CD4-positive, alpha-beta T cell treated with Interleukin-10 for 1 hour (primary cell): ENCODE measurements at regions not wholly inside any gene's neighbourhood (a gene's known extent, or its start where the extent isn't known, plus 50 kb on each side); places are given as distances from the start of the nearest gene placed in this dataset.
"Not testable (repeated sequence)": the region's sequence is repeated elsewhere in the genome, so short reads cannot be mapped to it uniquely, and the experiment has no call there.

Experiments used
- DNase-seq: peaks from one replicate; pipeline ENCODE4 v3.0.0-alpha.2; 2020

DNA sequence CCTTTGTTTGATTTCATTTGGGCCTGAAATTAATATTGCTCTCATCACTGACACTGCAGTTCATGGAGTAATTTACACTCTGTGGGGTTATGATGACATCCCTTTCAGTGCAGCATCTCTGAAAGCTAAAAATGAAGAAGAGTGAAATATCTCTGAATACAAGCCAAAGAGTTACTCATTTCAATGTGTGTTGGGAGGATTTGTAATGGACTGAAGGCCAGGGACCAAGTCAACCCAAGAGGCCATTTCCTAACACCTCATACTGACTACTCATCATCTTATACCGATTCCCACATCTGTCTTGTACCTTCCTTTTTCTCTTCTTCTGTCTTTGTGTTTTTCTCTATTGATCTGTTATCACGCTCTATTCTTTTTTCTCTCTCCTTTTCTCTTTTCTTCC, 374.4 kb upstream of the FRG1 start:
- not testable (repeated sequence) for DNase-seq

- DNase-seq = peak; percentile 11
These were observed 373.8 kb upstream of the FRG1 start for GRCh38 chr4:189566900-189567299.

DNA sequence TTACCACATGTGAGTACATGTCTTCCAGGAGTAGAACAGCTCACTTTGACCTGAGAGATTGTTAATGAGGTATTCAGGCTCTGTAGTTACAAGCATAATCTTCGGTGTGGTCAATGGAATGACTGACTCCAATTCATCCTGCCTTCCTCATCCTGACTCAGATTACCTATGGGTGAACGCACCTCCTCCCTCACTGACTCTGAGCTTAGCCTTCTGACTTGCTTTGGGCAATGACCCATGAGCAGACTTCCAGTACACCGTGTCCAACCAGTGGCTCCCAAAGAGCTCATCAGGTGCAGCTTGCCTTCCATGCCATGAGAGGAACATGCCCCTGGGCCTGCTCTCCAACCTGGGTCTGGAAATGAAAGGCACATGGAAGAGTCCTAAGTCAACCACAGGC, 361.0 kb upstream of the FRG1 start:
- DNase-seq = not testable (repeated sequence)

- DNase-seq = not testable (repeated sequence)
These were observed 353.6 kb upstream of the FRG1 start for GRCh38 chr4:189586908-189587632.

- DNase-seq = not testable (repeated sequence)
These were observed 351.5 kb upstream of the FRG1 start for GRCh38 chr4:189589201-189589600.

DNA sequence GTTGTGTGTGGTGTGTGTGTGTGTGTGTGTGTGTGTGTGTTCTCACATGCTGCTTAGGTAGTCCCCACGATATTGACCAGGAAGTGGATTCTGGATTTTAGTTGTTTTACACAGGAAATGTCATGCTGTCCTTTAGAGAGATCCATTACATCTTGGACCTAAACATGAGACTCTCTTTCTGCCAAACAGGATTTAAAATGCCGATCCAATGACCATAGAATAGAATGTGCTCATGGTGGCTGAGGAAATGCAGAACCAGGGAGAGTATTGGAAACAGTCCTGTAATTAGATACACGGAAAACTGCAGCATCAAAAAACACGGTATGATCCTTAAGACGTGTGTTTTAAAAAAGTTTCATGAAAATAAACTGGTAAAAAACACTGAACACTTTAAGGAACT, 347.8 kb upstream of the FRG1 start:
- no peak for DNase-seq

- no peak for DNase-seq
These were observed 343.3 kb upstream of the FRG1 start for GRCh38 chr4:189597341-189597740.

DNA sequence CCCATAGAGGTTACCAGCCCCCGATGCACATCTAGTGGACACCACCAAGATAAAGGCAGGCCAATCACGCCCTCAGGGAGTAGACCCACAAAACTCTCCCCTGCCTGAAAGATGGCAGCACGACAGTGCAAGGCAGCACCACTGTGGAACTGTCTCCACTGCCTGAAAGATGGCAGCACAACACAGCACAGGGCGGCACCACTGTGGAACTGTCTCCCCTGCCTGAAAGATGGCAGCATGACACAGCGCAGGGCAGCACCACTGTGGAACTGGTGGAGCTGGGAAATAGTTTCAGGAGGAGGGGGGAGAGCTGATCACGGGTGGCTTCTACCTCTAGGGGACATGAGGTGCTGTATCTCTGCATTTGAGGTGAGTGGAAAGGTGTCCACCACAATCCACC, 340.4 kb upstream of the FRG1 start:
- no peak for DNase-seq

DNA sequence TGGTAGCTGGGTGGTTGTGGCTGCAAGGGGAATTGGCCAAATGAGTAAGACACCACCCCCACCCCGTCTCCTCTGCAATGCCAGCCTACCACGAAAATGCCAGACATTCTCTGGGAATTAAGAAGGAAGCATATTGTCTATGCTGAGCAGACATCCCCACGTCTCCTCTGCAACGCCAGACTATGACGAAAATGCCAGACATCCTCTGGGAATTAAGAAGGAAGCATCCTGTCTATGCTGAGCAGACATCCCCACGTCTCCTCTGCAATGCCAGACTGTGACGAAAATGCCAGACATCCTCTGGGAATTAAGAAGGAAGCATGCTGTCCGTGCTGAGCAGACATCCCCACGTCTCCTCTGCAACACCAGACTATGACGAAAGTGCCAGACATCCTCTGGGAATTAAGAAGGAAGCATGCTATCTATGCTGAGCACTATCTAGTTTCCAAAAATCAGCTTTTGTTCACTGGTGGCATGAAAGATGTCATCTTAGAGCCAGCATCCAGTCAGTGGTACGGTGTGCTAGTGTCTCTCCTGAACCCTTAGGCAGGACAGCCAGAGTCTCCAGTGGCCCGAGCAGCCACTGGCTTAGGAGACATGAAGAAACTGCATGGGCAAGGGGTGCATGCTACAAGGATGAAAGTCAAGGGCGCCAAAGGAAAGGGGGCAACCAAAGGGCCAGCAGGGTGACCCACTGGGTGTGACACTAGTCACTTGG, 339.8 kb upstream of the FRG1 start:
- no peak for DNase-seq

DNA sequence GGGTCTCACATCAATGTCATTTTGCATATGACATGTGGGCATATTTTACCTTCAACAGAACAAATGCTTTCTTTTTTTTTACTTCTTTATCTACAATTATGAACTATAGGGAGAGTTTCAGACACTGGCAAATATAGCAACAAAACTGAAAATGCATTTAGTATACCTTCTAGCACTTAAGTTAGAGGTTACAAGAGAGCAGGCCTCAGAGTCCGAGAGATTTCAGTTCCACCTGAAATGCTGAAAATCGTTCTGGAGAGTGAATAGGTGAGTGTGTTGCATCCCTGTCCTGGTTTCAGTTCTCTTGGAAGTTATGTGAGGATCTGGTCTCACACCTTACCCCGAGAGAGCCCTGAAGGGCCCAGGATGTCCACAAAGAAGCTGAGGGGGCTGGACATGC, 337.8 kb upstream of the FRG1 start:
- DNase-seq = not testable (repeated sequence)

DNA sequence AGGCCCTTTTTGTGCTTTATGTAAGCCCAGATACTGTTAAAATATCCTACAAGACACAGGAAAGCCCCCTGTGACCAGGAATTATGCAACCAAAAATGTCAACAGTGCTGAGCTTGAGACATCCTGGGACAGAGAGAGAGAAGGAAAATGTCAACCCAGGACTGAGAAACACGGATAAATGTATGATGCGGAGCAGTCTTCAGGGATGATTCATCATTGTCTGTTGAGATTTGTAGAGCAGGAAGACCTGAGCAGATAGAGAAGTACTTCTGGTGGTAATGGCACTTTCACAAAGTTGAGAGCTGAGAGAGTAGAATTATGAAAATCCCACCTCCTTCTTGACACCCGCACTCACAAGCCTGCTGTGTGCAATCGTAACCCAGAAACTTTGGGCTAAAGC, 330.1 kb upstream of the FRG1 start:
- not testable (repeated sequence) for DNase-seq

GRCh38 chr4:189613207-189613606, 327.5 kb upstream of the FRG1 start:
- no peak for DNase-seq

DNA sequence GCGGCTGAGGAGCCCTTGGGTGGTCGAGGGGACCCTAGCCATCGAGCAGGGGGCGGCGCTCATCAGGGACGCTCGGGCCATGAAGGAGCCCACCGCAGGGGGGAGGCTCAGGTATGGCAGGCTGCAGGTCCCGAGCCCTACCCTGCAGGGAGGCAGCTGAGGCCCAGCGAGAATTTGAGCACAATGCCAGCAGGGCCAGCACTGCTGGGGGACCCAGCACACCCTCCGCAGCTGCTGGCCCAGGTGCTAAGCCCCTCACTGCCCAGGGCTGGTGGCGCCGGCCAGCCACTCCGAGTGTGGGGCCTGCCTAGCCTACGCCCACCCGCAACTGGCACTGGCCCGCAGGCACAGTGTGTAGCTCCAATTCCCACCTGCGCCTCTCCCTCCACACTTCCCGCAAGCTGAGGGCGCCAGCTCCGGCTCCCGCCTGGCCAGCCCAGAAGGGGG, 325.4 kb upstream of the FRG1 start:
- no peak for DNase-seq

GRCh38 chr4:189617741-189618140, 322.9 kb upstream of the FRG1 start:
- not testable (repeated sequence) for DNase-seq

DNA sequence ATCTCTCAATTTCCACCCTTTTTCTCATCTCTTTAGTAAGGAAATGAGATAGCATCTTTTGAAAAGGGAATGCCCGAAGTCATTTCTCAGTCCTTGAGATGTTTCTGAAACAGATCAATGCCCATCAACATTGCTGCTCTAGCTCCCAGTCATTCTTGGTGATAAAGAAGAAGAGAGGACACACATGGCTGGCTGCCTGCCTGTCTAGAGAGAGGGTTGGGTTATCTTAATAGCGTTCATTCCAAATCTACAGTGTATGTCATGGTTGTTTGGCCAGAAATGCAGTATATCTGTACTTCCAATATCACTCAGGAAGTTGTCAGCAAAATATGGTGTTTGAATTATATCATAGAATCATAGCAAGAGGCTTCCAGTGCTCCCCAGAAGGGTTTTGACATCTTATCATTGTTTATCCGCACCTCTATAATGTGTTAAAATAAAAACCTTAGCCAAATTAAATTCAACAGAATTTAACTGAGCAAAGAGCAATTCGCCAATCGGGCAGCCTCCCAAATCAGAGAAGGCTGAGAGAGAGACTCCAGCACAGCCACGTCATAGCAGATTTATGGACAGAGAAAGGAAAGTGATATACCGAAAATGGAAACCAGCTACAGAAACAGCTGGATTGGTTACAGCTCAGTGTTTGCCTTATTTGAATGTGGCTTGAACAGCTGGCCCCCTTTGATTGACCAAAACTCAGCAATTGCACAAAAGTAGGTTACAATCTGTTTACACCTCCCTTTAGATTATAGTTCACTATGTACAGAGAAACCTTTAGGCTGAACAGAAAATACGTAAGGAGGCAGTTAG, 321.0 kb upstream of the FRG1 start:
- DNase-seq = not testable (repeated sequence)

- DNase-seq = not testable (repeated sequence)
These were observed 318.1 kb upstream of the FRG1 start for GRCh38 chr4:189622574-189622973.

- not testable (repeated sequence) for DNase-seq
These were observed 313.6 kb upstream of the FRG1 start for GRCh38 chr4:189627041-189627440.

DNA sequence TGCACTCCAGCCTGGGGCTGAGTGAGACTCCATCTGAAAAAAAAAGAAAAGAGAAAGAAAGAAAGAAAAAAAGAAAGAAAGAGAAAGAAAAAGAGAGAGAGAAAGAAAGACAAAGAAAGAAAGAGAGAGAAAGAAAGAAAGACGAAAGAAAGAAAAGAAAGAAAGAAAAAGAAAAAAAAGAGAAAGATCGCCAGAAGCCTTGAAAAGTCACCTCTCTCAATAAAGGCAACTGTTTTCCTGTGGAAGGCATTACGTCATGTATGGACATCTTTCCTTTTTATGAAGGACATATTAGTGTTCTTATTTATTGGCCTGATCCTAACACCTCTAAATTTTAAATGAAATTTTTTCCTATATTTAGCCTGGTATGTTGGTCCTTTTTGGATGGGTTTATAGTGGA, 310.9 kb upstream of the FRG1 start:
- not testable (repeated sequence) for DNase-seq

GRCh38 chr4:189630913-189631567, 309.6 kb upstream of the FRG1 start:
- DNase-seq = peak; percentile 2

- DNase-seq = not testable (repeated sequence)
These were observed 309.1 kb upstream of the FRG1 start for GRCh38 chr4:189631568-189631916.

- not testable (repeated sequence) for DNase-seq
These were observed 290.2 kb upstream of the FRG1 start for GRCh38 chr4:189650436-189650835.

- DNase-seq = not testable (repeated sequence)
These were observed 287.5 kb upstream of the FRG1 start for GRCh38 chr4:189653130-189653653.

DNA sequence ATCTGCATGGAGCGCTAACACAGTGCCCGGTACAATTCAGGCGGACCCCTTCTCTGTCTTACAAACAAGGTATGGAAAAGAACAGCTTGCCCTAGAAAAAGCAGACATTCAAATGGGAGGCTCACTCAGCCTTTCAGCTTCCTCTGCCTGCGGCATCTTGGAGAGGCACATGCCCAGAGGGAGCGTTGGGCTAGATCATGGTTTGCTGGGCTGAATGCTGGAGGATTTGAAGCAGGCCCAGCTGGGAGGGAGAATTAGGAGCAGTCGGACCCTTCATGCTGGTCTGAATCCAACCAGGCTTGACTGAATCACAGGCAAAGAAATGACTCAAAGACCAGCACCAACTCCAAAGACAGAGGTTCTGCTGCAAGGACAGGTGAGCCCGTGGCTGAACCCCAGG, 286.7 kb upstream of the FRG1 start:
- not testable (repeated sequence) for DNase-seq
